GM18519 (cell line): ENCODE measurements at regions not wholly inside any gene's neighbourhood (a gene's known extent, or its start where the extent isn't known, plus 50 kb on each side); places are given as distances from the start of the nearest gene placed in this dataset.

Experiments used
- ATAC-seq: cut with Tn5 transposase; IDR thresholded peaks from one replicate; pipeline ENCODE4 v1.9.1; 2021; ENCODE audit warnings: mild to moderate bottlenecking, moderate library complexity; ENCODE audit not compliant: unreplicated experiment, low FRiP score

GRCh38 chr12:24725616-24726015 lies 223.3 kb downstream of the BCAT1 start:
- ATAC-seq: no peak

- no peak for ATAC-seq
Measured at GRCh38 chr12:24724814-24725213, 224.1 kb downstream of the BCAT1 start.

GRCh38 chr12:24723759-24724158 lies 225.1 kb downstream of the BCAT1 start:
- ATAC-seq: no peak

- ATAC-seq: no peak
Measured at GRCh38 chr12:24721191-24721590, 227.7 kb downstream of the BCAT1 start.

- peak; percentile 94 for ATAC-seq
Measured at GRCh38 chr12:24719293-24719721, 229.6 kb downstream of the BCAT1 start.

GRCh38 chr12:24718617-24719016 lies 230.3 kb downstream of the BCAT1 start:
- ATAC-seq: no peak

- ATAC-seq: no peak
Measured at GRCh38 chr12:24714237-24714636, 234.7 kb downstream of the BCAT1 start.

GRCh38 chr12:24711056-24712008 lies 237.6 kb downstream of the BCAT1 start:
- no peak for ATAC-seq

- no peak for ATAC-seq
Measured at GRCh38 chr12:24709216-24709615, 239.7 kb downstream of the BCAT1 start.

GRCh38 chr12:24708718-24709117 lies 240.2 kb downstream of the BCAT1 start:
- ATAC-seq: no peak

- ATAC-seq: no peak
Measured at GRCh38 chr12:24708043-24708442, 240.9 kb downstream of the BCAT1 start.

- no peak for ATAC-seq
Measured at GRCh38 chr12:24707334-24707733, 241.6 kb downstream of the BCAT1 start.

- ATAC-seq: peak; percentile 100
Measured at GRCh38 chr12:24705741-24706358, 243.1 kb downstream of the BCAT1 start.

- ATAC-seq: no peak
Measured at GRCh38 chr12:24705216-24705615, 243.7 kb downstream of the BCAT1 start.

GRCh38 chr12:24701343-24701742 lies 247.6 kb downstream of the BCAT1 start:
- ATAC-seq: no peak

- no peak for ATAC-seq
Measured at GRCh38 chr12:24698972-24699371, 249.9 kb downstream of the BCAT1 start.

- ATAC-seq: no peak
Measured at GRCh38 chr12:24697769-24698168, 251.1 kb downstream of the BCAT1 start.

GRCh38 chr12:24697295-24697694 lies 251.6 kb downstream of the BCAT1 start:
- no peak for ATAC-seq

GRCh38 chr12:24696800-24697199 lies 252.1 kb downstream of the BCAT1 start:
- ATAC-seq: no peak

GRCh38 chr12:24695657-24696329 lies 253.1 kb downstream of the BCAT1 start:
- ATAC-seq: no peak

- no peak for ATAC-seq
Measured at GRCh38 chr12:24695103-24695502, 253.8 kb downstream of the BCAT1 start.
